ENCODE measurements at regions not wholly inside any gene's neighbourhood (a gene's known extent, or its start where the extent isn't known, plus 50 kb on each side); places are given as distances from the start of the nearest gene placed in this dataset.

DNA sequence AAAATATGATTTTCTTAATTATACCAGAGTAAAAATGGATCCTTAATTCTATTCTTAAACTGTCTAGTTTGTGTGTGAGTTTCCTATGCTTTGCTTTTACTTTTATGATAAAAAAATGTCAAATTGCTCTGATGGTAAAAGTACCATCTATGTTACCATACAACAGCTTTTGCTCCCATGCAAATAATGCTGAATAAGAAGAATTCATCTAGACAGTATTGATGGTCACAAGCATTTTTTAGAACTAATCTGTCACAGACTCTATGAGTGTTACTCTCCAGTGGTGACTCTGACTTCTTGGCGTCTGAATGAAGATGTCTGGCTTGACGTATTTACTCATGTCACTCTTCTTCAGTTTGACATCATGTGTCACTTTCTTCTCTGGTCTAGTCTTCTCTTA lies 608.1 kb upstream of the RORB start:
- Histone ChIP-seq H3K9me3 (ENCODE audit: low read length) (no peaks in the 10 kb centered on the region), H3K27me3 (ENCODE audit: insufficient read depth, low read length) (no peaks in the 10 kb centered on the region), H3K9me2 (ENCODE audit: low read depth, low read length) (no peaks in the 10 kb centered on the region), H3K27ac (ENCODE audit: low read depth, low read length, poor library complexity, severe bottlenecking) (no peak overlapping the region), H3K79me2 (ENCODE audit: insufficient read depth, low read length) (no peaks in the 10 kb centered on the region), H4K20me1 (ENCODE audit: insufficient read depth, low read length) (no peaks in the 10 kb centered on the region), H2AFZ (ENCODE audit: low read length) (no peak overlapping the region), H3K36me3 (ENCODE audit: insufficient read depth, low read length) (no peaks in the 10 kb centered on the region), H3F3A (ENCODE audit: insufficient read depth, low read length) (no peaks in the 10 kb centered on the region), H3K9ac (ENCODE audit: low read length) (no peak overlapping the region), H3K4me1 (ENCODE audit: insufficient read depth, low read length, severe bottlenecking) (no peaks in the 10 kb centered on the region), H3K4me3 (ENCODE audit: low read depth, low read length, poor library complexity, severe bottlenecking) (no peak overlapping the region), H3K4me2 (ENCODE audit: low read length) (no peak overlapping the region)
- TF ChIP-seq, protein P1, sequence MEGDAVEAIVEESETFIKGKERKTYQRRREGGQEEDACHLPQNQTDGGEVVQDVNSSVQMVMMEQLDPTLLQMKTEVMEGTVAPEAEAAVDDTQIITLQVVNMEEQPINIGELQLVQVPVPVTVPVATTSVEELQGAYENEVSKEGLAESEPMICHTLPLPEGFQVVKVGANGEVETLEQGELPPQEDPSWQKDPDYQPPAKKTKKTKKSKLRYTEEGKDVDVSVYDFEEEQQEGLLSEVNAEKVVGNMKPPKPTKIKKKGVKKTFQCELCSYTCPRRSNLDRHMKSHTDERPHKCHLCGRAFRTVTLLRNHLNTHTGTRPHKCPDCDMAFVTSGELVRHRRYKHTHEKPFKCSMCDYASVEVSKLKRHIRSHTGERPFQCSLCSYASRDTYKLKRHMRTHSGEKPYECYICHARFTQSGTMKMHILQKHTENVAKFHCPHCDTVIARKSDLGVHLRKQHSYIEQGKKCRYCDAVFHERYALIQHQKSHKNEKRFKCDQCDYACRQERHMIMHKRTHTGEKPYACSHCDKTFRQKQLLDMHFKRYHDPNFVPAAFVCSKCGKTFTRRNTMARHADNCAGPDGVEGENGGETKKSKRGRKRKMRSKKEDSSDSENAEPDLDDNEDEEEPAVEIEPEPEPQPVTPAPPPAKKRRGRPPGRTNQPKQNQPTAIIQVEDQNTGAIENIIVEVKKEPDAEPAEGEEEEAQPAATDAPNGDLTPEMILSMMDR (IDR thresholded peaks at IDR 0.05; ENCODE audit: low read length), result no peak
- no peak for TF ChIP-seq EZH2 (IDR thresholded peaks at IDR 0.05; ENCODE audit: borderline replicate concordance, low read length)

DNA sequence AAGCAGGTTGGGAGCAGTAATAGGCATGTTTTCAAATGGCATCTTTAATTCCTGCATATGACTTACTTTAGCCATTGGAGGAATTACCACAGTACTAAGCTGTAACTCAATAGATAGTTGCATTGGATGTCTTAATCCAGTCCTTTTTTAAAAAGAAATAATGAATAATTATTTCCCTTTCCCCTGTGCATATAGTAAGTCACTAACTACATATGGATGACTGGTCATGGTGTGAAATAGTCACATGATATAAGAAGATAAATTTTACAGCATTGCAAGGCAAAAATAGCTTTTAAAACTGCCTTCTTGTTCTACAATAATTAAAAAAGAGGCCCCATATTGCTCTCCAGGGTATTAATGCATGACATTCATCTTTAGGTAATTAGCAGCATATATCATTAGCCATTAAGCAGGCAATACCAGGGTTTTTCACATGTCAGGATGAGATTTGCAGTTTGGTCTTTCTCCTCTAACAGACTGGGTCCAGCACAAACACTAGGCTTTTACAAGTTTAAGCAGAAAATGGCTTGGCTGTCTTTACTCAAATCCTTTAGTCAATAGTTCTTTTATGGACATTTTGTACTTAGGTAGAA lies 606.4 kb upstream of the RORB start:
- no peak overlapping the region for H3K4me3 ChIP-seq (ENCODE audit: low read depth, low read length, poor library complexity, severe bottlenecking)
- no peaks in the 10 kb centered on the region for H3K9me3 ChIP-seq (ENCODE audit: low read length)
- no peak overlapping the region for H3K27ac ChIP-seq (ENCODE audit: low read depth, low read length, poor library complexity, severe bottlenecking)
- TF ChIP-seq EZH2 (IDR thresholded peaks at IDR 0.05; ENCODE audit: borderline replicate concordance, low read length), result no peak
- TF ChIP-seq, protein P1 (IDR thresholded peaks at IDR 0.05; ENCODE audit: low read length), result no peak
- H3K79me2 ChIP-seq (ENCODE audit: insufficient read depth, low read length), result no peaks in the 10 kb centered on the region
- no peak overlapping the region for H2AFZ ChIP-seq (ENCODE audit: low read length)
- no peaks in the 10 kb centered on the region for H3K36me3 ChIP-seq (ENCODE audit: insufficient read depth, low read length)
- no peaks in the 10 kb centered on the region for H3K9me2 ChIP-seq (ENCODE audit: low read depth, low read length)
- no peaks in the 10 kb centered on the region for H3F3A ChIP-seq (ENCODE audit: insufficient read depth, low read length)
- no peaks in the 10 kb centered on the region for H3K4me1 ChIP-seq (ENCODE audit: insufficient read depth, low read length, severe bottlenecking)
- H3K4me2 ChIP-seq (ENCODE audit: low read length), result no peak overlapping the region
- H3K9ac ChIP-seq (ENCODE audit: low read length), result no peak overlapping the region
- H3K27me3 ChIP-seq (ENCODE audit: insufficient read depth, low read length), result no peaks in the 10 kb centered on the region
- no peaks in the 10 kb centered on the region for H4K20me1 ChIP-seq (ENCODE audit: insufficient read depth, low read length)

DNA sequence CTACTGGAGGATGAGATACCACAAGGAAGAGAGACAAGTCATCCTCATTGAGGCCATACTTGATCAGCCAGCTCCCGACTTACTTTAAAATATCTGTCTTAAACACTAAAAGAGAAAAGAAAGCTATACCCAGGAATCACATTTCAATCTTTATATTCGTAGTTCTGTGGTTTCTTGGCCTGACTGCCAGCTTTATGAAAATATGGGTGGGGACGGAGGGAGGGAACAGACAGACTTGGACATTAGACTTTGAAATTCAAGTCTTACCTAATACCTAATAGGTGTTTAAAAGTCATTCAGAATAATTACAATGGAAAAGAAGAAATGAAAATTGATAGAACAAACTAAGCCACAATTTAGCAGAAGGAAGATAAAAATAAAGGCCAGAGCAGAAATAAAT lies 604.8 kb upstream of the RORB start:
- H3K4me1 ChIP-seq (ENCODE audit: insufficient read depth, low read length, severe bottlenecking), result no peaks in the 10 kb centered on the region
- no peak overlapping the region for H3K27ac ChIP-seq (ENCODE audit: low read depth, low read length, poor library complexity, severe bottlenecking)
- H2AFZ ChIP-seq (ENCODE audit: low read length), result no peak overlapping the region
- no peak overlapping the region for H3K4me2 ChIP-seq (ENCODE audit: low read length)
- no peak overlapping the region for H3K9ac ChIP-seq (ENCODE audit: low read length)
- H3K9me3 ChIP-seq (ENCODE audit: low read length), result no peaks in the 10 kb centered on the region
- no peaks in the 10 kb centered on the region for H3F3A ChIP-seq (ENCODE audit: insufficient read depth, low read length)
- no peak for TF ChIP-seq EZH2 (IDR thresholded peaks at IDR 0.05; ENCODE audit: borderline replicate concordance, low read length)
- no peaks in the 10 kb centered on the region for H3K79me2 ChIP-seq (ENCODE audit: insufficient read depth, low read length)
- no peaks in the 10 kb centered on the region for H3K9me2 ChIP-seq (ENCODE audit: low read depth, low read length)
- H3K27me3 ChIP-seq (ENCODE audit: insufficient read depth, low read length), result no peaks in the 10 kb centered on the region
- no peak overlapping the region for H3K4me3 ChIP-seq (ENCODE audit: low read depth, low read length, poor library complexity, severe bottlenecking)
- H3K36me3 ChIP-seq (ENCODE audit: insufficient read depth, low read length), result no peaks in the 10 kb centered on the region
- no peaks in the 10 kb centered on the region for H4K20me1 ChIP-seq (ENCODE audit: insufficient read depth, low read length)

DNA sequence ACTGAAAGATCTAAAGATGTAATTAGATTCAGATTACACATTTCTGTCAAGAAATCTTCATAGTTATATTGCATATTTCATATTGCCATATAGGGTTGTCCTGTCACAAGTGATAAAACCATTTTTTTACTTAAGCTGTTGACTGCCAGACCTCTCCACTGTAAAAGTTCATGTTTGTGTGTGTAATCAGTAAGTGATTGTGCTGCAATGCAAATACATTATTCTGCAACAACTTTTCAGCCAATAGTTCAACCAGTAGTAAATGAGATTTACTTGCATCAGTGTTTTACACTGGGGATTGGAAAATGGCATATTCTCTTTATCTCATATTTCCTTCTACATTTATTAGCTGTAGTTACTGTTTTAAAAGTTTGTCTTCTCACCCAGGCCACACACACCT lies 603.9 kb upstream of the RORB start:
- Histone ChIP-seq H3K4me1 (ENCODE audit: insufficient read depth, low read length, severe bottlenecking) (no peaks in the 10 kb centered on the region), H3K9me2 (ENCODE audit: low read depth, low read length) (no peaks in the 10 kb centered on the region)
- no peak for TF ChIP-seq EZH2 (IDR thresholded peaks at IDR 0.05; ENCODE audit: borderline replicate concordance, low read length)
- TF ChIP-seq, protein P1 (IDR thresholded peaks at IDR 0.05; ENCODE audit: low read length), result no peak

More for the DNA sequence above, 603.9 kb upstream of the RORB start:
- H3K4me2 ChIP-seq (ENCODE audit: low read length), result no peak overlapping the region
- no peaks in the 10 kb centered on the region for H3K36me3 ChIP-seq (ENCODE audit: insufficient read depth, low read length)
- no peak overlapping the region for H3K9ac ChIP-seq (ENCODE audit: low read length)
- H3K27ac ChIP-seq (ENCODE audit: low read depth, low read length, poor library complexity, severe bottlenecking), result no peak overlapping the region
- H3F3A ChIP-seq (ENCODE audit: insufficient read depth, low read length), result no peaks in the 10 kb centered on the region
- H3K27me3 ChIP-seq (ENCODE audit: insufficient read depth, low read length), result no peaks in the 10 kb centered on the region
- H3K4me3 ChIP-seq (ENCODE audit: low read depth, low read length, poor library complexity, severe bottlenecking), result no peak overlapping the region
- no peak overlapping the region for H2AFZ ChIP-seq (ENCODE audit: low read length)
- H3K9me3 ChIP-seq (ENCODE audit: low read length), result no peaks in the 10 kb centered on the region
- H4K20me1 ChIP-seq (ENCODE audit: insufficient read depth, low read length), result no peaks in the 10 kb centered on the region
- no peaks in the 10 kb centered on the region for H3K79me2 ChIP-seq (ENCODE audit: insufficient read depth, low read length)
